GM21717 (cell line): ENCODE measurements at regions not wholly inside any gene's neighbourhood (a gene's known extent, or its start where the extent isn't known, plus 50 kb on each side); places are given as distances from the start of the nearest gene placed in this dataset.

ENCODE experiments used
- ATAC-seq: cut with Tn5 transposase; IDR thresholded peaks from one replicate; pipeline ENCODE4 v1.9.1; 2021; ENCODE audit warnings: mild to moderate bottlenecking, moderate library complexity; ENCODE audit not compliant: unreplicated experiment

GRCh38 chr16:86134802-86135461, 236.0 kb downstream of the IRF8 start:
- no peak for ATAC-seq

DNA sequence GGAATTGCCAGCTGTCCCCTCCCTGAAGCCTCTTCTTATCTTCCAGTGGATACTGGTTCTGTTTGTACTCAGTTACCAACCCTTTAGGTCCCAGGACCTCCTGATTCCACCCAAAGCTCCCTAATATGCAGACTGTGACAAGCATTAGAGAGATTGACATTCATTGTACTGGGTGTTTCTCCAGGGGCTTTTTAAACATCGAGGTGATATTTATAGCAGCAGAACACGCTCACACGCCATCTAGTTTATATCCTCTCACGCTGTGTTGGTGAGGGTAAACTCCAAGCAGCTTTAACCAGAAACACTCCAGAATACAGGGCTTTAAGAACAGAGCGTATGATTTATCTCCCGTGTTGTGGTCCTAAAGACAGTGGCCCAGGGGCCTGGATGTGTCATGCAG, 238.4 kb downstream of the IRF8 start:
- ATAC-seq = no peak

- ATAC-seq = no peak
Measured at GRCh38 chr16:86138121-86139085, 239.4 kb downstream of the IRF8 start.

DNA sequence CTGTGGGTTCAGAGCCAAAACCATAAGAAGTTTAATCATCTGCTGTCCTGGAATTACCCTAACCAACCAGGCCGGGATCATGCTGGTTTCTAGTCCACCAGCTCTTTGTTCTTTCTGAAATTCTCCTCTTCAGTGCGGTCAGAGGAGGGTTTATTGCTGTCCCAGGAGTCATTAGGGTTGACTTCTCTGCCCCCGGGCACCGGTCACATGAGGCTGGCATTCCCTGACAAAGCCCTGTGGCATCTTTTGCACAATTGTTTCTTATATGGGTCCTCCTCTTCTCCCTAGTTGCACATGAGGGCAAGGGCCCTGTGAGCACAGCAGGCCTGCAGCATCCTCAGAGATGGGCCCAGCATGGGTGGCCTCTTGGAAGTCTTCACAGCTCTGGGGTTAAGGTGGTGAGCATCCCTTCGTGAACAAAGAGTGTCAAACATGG, 243.9 kb downstream of the IRF8 start:
- no peak for ATAC-seq

DNA sequence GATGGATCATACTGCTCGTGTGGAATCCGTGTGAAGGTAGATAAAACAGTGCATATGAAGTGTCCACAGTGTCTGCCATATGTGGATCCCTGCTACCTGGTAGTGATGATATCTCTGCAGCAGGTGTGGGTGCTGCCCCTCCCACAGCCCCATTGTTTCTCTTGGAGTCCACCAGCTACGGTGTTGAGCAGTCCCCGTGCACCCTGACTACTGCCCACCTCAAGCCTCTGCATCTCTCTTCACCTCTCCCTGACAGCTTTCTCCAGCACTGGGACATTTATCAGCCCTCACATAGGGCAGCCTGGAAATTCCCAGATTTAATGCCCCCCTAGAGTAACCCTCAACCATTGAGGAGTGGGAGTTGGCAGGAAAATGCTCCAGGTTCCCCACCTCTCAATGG, 244.7 kb downstream of the IRF8 start:
- ATAC-seq = no peak

- no peak for ATAC-seq
Measured at GRCh38 chr16:86145669-86146068, 246.7 kb downstream of the IRF8 start.

- no peak for ATAC-seq
Measured at GRCh38 chr16:86150641-86151238, 251.8 kb downstream of the IRF8 start.

- ATAC-seq = no peak
Measured at GRCh38 chr16:86151239-86151851, 252.4 kb downstream of the IRF8 start.

DNA sequence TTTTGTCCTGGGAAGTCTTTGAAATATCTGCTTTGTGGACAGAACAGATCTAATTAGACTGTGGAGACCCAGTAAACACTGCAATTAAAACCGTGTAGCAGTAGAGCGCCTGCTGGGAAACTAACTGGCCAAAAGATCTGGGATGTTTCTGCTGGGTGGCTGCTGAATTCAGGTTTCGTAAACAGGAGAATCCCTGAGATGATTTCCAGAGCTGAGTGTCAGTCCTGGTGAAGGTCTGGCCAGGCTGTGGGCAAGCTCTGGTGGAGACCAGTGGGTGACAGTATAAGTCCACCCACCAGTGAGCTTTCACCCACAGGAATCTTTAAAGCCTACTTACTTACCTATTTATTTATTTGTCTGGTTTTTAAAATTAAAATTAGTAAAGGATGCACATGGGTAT, 257.2 kb downstream of the IRF8 start:
- ATAC-seq = no peak

- ATAC-seq = no peak
Measured at GRCh38 chr16:86157616-86158247, 258.8 kb downstream of the IRF8 start.

DNA sequence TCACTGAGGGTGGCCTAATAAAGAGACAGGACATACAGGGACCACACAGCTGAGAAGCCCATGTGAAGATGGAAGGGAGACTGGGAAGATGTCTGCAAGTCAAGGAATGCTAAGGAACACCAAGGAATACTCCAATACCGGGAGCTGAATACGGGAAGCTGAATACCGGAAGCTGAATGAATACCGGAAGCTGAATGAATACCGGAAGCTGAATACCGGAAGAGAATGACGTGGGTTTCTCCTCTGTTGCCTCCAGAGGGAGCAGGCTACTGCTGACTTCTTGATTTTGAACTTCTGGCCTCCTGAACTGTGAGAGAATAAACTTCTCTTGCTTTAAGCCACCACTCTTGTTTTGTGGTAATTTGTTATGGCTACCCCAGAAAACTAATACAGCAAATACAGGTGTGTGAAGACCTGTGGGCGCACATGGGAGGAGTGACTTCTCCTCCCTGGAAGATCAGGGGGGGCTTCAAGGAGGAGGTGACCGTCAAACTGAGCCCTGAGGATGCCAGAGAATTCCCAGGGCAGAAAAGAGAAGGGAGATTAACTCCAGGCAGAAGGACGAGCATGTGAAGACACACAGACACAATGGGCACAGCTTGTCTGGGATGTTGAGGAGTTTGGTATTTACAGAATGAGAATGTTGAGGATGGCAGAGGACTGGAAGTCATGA, 259.9 kb downstream of the IRF8 start:
- ATAC-seq = no peak

- ATAC-seq = no peak
Measured at GRCh38 chr16:86165479-86165878, 266.5 kb downstream of the IRF8 start.

GRCh38 chr16:86166414-86166813, 267.5 kb downstream of the IRF8 start:
- no peak for ATAC-seq

DNA sequence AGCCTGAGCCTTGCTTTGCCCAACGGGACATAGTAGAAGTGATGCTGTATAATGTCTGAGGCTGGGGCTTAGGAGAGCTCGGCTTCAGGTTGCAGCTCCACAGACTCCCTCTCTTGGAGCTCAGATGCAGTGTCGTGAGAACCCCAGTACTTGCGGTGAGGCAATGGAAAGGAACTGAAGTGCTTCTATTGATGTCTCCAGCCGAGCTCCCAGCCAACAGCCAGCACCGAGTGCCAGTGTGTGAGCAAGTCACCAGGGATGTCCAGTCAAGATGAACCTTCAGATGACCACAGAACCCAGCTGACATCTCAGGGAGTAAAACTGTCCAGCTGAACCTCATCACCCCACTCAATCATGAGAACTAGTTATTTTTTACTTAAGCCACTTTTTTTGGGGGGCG, 268.1 kb downstream of the IRF8 start:
- ATAC-seq = no peak

DNA sequence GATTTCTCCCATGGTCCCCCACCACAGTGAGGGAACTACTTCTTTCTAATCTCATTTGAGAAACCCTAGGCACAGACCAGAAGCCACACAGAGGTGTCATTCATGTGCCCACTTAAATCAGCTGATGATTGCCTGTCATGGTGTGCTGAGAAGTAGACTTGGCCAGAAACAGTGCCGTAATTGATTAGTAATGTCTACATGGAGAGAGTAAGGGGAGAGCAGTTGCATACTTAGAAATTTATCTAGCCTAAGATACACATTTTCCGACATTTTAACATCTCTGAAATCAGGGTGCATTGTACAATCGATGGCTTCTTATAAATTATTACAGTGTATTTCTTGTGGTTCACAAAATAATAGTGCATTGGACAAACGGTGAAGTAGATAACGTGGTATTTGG, 271.8 kb downstream of the IRF8 start:
- no peak for ATAC-seq

- no peak for ATAC-seq
Measured at GRCh38 chr16:86171329-86171728, 272.4 kb downstream of the IRF8 start.

DNA sequence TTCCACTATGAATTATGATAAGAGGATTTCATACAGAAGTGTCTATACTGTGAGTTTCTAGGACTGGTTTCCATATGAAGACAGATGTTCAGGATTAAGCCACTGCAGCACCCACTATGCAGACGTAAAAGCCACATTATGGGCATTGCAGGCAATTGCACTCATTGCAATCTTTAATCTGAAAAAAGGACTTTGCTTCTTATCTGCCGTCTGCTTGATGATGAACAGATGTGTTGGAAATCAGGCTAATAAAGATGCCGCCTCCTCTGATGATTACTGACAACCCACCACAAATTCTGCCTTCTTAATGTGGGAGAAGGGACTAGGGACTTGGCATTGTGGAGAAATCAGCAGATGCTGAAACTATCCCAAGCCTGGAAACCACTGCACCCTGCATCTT, 276.9 kb downstream of the IRF8 start:
- ATAC-seq = no peak

- ATAC-seq = no peak
Measured at GRCh38 chr16:86176462-86176861, 277.5 kb downstream of the IRF8 start.

DNA sequence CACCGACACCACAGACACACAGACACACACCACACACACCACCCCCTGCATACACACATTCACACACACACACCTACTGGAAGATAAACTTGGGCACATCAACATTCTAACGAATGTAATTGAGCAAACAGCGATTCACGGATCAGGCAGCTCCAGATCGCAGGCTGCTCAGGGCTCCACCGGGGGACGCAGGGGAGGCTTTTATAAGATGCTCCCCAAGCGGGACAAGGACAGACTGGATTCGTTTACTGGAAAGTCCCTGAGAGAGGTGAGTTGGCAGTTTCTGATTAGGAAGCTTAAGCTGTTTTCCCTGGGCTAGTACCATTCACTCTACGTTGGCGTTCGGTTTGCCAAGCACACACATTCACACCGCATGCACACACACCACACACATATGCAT, 281.3 kb downstream of the IRF8 start:
- ATAC-seq = no peak

GRCh38 chr16:86180780-86181179, 281.8 kb downstream of the IRF8 start:
- no peak for ATAC-seq
